AG08396 (cell line): ENCODE measurements at regions not wholly inside any gene's neighbourhood (a gene's known extent, or its start where the extent isn't known, plus 50 kb on each side); places are given as distances from the start of the nearest gene placed in this dataset.
"Not testable (repeated sequence)": the region's sequence is repeated elsewhere in the genome, so short reads cannot be mapped to it uniquely, and the experiment has no call there.

Experiments
- DNase-seq: peaks from one replicate; pipeline ENCODE4 v3.0.0; 2012; ENCODE audit warnings: low spot score, mixed read lengths

DNA sequence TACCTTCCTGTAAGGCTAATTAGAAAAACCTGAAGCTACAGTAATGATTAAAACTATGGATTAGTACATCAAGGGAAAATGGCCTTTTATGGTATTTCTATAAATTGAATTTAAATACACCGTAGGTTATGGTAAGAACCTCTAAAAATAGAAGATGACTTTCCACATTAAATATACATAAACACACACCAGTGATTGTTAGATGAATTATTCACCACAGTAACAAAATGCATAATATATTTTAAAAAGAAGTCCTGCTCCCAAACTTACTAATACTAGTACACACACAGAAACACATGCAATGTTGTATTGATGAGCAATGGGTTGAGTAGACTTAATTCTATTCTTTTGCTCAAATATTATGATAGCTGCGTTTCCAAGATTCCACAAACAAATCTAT is 277.9 kb upstream of the ANKRD50 start:
- DNase-seq: no peak

DNA sequence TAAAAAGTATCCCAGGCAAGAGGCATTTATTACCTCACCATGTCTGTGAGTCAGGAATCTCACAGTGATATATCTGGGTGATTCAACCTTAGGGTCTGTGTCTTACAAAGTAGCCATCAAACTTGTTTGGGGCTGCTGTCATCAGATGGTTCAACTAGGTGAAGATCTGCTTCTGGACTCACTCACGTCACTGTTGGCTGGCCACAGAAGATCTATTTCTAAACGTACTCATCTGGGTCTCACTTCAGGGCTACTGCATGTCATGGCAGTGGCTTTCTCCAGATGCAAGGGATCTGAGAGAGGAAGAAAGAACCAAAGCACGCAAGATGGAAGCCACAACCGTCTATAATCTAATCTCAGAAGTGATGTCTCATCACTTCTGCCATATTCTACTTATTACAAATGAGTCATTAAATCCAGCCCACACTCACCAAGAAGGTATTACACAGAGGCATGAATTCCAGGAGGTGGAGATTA is 267.8 kb upstream of the ANKRD50 start:
- no peak for DNase-seq

DNA sequence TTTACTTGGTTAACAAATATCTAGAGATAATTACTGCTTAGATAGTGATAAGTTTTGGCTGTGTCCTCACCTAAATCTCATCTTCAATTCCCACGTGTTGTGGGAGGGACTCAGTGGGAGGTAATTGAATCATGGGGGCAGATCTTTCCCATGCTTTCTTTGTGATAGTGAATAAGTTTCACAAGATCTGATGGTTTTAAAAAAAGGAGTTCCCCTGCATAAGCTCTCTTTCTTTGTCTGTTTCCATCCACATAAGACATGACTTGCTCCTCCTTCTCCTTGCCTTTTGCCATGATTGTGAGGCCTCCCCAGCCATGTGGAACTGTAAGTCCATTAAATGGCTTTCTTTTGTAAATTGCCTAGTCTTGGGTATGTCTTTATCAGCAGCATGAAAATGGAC is 266.0 kb upstream of the ANKRD50 start:
- DNase-seq: not testable (repeated sequence)

DNA sequence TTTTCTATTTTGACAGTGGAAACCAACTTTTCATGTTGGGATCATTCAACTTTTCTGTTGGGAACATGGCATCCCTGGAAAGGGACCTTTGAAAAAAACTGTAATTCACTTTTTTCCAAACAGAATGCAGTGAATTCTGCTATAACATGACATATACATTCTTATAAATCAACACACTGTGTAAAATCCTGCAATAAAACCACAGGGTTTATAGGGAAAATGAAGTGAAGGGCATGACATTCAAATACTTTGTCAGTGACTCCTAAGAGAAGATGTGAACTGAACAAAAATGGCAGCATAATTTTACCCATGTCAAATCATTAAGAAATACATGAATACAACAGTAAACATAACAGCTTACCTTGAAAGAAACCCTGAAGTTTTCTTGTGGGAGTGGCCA is 264.5 kb upstream of the ANKRD50 start:
- DNase-seq: no peak

DNA sequence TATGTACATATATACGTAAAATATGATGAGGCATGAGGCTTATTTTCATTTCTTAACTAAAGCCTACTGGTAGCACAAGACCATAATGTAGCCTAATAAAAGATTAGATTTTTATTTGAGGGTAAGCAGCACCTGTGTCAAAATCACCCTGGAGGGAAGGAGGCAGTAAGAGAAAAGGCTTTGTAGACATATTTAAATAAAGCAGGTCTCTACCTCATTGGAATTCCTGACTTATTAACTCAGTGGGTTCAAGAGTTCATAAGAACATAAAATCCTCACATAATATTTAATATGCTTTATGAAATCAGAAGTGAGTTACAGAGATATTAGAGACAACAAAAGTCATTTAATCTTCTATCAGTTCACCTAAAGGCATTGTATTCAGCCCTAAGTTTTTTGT is 261.6 kb upstream of the ANKRD50 start:
- no peak for DNase-seq

DNA sequence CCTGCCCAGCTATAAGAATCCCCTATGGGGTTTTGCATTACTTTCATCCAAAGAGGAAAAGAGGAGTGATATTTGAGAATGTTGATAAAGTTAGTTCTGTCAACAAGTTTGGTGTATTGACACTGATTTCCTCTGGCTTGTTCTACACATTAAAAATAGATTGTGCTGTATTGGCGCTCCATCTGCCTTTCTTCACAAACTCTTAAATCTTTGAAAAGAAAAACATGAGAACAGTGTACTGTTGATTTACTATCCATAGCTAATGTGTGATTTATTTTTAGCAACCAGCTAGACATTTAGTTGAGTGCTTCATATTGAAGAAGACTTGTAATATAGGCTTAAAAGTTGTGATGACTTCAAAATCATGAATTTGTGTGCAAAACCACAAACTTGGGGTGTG is 261.2 kb upstream of the ANKRD50 start:
- DNase-seq: no peak

DNA sequence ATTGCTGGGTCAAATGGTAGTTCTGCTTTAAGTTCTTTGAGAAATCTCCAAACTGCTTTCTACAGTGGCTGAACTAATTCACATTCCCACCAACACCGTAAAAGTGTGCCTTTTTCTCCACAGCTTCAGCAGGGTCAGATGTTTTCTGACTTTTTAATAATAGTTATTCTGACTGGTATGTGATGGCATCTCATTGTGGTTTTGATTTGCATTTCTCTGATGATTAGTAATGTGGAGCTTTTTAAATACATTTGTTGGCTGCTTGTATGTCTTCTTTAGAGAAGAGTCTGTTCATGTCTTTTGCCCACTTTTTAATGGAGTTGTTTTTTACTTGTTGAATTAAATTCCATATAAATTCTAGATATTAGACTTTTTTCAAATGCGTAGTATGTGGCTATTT is 257.5 kb upstream of the ANKRD50 start:
- no peak for DNase-seq

DNA sequence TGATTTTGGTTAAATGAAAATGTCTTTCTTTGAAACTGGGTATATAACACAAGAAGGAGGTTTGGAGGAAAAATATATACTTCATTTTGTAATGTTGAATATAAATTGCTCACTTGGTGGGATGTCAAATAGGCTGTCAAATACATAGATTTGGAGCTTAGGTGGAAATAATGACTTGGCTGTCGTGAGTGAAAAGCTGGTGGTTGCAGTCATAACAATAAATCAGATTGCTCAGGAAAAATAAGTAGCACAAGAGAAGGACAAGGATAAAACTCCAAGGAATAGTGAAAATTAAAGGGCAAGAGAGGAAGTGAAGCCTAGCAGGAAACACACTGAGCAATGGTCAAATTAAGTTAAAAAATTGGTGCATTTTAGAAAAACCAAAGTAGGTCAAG is 253.0 kb upstream of the ANKRD50 start:
- DNase-seq: no peak

DNA sequence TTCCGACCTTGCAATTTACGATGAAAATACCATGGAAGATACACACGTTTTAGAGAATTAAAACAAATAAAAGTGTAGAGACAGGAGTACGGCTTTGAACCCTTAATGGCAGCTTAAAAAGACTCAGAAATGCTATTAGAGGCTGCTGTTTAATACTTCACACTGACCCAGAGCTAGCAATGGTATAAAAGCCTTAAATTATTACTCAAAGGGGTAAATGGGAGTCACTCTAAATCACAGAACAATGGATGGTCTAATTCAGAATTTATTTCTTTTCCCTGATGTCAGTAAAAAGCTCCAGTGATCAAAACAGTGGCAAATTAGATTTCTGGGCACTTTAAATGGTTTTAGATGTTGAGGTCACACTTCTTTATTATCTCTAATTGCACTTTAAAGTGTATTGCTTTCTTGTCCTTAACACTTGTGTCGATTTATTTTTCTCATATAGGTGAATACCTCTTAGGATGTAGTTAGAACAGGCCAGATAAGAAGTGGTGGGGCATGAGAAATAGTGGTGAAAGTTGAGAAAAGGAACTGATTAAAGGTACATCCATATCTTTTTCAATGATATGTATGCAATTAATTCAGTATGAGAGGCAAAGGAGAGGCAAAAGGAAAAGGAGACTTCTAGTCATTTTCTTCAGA is 252.4 kb upstream of the ANKRD50 start:
- DNase-seq: no peak

DNA sequence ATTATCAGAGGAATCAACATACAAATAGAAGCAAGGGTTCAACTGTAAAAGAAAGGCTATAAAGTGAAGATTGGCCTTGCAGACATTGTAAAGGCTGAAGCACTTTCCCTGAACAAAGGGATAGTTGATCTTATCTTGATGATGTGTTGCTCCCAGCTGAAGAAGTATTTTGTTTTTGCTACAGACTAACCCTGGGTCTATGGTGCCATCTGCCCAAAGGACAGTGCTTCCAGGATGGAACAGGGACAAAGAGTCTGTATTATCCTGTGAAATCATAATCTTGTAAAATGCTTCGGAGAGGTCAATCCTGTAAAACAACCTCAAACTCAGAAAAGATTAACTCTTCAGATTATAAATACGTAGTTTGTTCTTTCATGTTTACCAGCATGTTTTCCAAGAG is 251.7 kb upstream of the ANKRD50 start:
- no peak for DNase-seq

DNA sequence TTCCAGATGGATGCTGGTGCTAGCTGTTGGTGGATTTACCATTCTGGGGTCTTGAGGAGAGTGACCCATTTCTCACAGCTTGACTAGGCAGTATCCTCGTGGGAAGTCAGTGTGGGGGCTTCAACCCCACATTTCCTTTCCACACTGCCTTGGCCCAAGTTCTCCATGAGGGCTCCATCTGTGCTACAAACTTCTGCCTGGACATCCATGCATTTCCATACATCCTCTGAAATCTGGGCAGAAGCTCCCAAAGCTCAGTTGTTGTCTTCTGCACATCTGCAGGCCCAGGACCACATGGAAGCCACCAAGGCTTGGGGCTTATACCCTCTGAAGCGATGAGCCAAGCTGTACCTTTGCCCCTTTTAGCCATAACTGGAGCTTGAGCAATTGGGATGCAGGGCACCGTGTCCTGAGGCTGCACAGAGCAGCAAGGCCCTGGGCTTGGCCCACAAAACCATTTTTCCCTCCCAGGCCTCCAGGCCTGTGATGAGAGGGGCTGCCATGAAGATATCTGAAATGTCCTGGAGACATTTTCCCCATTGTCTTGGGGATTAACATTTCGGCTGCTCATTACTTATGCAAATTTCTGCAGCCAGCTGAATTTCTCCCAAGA is 248.7 kb upstream of the ANKRD50 start:
- no peak for DNase-seq

DNA sequence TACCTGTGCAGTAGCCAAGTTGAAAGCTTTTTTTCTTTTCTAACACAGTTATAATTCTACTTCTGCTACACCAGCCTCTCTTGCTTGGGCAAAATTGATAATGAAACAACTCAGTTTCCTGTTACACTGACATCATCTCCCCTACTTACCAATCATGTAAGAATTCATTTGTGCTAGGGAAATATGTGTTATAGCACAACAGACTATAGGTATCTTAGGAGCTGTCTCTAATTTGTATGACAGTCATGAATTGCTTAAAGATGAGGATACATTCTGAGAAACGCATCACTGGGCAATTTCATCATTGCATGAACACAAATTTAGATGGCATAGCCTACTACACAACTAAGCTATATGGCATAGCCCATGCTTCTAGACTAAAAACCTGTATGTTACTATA is 246.3 kb upstream of the ANKRD50 start:
- no peak for DNase-seq

DNA sequence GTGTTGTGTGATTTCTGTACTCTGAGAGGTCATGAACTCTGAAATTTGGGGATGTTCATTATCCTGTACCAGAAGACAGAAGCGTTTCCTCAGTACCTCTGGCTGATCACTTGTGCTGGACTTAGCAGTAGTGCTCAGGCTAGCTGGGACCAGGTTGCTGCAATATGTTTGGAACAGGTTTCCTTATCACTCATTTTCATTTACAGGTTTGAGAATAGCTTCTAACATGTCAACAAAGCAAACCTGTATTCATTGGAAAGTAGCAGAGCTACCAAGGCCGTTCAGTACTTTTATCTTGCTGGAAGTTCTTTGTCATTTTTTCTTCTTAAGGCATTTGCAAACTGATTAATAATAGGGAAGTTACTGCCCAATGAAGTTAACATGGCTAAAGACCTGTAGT is 242.9 kb upstream of the ANKRD50 start:
- no peak for DNase-seq

DNA sequence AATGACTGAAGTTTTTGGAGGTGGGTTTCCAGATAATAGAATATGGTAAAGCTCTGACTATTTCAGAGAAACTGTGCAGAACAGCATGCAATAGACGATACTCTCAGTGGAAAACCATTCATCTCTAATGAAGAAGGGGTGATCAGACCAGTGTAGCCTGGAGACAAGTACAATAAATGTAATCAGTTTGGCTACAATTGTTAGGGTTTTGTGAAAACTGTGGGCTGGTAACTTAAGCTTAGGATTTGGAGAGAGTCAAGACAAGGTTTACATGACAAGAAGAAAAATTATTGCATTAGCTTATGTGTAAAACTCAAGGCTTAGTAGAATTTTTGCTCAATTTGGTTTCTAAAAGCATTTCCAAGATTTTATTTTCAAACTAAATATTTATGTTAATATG is 241.5 kb upstream of the ANKRD50 start:
- no peak for DNase-seq

DNA sequence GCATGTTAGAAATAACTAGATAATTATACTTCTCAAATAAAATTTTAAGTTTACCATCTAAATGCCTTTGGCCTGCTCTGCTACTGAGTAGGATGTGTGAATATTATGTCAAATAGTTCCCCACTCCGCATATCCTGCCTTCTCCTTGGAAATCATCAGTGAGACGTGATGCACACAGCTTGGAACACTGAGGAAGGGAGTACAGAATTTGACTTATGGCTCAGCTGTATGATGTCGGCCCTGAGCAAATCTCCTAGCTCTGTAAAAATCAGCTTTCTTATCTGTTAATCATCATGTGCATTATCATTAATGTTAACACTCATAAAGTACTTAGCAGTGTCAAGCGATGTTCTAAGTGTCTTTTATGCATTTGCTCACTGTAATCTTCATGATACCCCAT is 241.0 kb upstream of the ANKRD50 start:
- DNase-seq: no peak

DNA sequence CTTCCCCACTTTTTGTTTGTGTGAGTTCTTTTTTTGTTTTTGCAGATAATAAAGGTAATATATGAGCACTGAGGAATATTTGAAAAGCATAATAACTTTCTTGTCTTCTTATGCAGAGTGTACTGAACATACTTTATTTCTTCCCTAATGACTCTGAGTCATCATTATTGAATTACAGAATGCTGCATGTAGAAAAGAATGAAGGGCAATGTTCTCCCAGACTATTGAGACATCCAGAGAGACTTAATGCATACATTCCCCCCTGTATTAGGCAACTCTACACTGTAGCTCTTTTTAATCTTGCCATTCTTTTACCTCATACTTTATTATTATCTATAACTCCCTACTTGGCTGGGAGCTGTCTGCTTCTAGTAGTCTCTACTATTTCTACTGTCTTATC is 240.5 kb upstream of the ANKRD50 start:
- DNase-seq: peak; percentile 7

DNA sequence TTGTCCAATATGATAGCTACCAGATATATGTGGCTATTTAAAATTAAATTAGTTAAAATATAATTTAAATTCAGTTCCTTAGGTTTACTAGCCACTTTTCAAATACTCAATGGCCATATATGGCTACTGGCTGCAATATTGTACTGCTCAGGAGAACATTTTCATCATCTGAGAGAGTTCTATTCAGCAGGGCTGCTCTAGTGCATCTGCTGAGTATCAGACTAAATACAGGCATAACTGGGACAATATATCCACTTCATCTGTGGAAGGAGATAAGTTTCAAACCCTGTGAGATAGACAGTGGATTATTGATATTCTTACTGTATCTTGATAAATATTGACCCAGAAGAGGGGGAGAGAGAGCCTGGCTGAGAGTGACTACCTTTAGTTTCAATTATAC is 240.1 kb upstream of the ANKRD50 start:
- DNase-seq: no peak

DNA sequence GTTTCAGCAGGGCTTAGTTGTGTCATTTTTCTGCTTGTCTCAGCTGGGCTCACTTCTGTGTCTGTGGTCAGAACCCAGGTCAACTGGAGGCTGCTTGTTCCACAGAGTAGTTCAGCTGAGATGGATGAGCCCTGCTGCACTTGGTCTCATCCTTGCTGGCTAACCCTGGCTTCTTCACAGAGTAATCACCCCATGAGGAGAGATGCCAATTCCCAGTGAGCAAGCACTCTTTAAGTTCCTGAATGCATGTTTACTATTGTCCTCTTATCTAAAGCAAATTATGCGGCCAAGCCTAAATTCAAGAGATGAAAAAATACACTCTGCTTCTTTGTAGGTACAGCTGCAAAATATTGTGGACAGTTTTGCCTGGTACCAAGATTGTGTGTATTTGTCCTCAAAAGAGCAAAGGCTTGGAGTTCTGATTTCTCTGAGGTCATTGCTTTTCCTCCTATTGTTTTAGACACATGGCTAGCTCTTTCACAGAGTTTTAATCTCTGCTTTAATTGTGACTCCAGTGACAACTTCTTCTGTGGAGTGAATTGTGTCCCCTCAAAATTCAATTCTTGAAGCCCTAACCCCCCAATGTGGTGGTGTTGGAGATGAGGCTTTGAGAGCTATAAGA is 236.6 kb upstream of the ANKRD50 start:
- no peak for DNase-seq

DNA sequence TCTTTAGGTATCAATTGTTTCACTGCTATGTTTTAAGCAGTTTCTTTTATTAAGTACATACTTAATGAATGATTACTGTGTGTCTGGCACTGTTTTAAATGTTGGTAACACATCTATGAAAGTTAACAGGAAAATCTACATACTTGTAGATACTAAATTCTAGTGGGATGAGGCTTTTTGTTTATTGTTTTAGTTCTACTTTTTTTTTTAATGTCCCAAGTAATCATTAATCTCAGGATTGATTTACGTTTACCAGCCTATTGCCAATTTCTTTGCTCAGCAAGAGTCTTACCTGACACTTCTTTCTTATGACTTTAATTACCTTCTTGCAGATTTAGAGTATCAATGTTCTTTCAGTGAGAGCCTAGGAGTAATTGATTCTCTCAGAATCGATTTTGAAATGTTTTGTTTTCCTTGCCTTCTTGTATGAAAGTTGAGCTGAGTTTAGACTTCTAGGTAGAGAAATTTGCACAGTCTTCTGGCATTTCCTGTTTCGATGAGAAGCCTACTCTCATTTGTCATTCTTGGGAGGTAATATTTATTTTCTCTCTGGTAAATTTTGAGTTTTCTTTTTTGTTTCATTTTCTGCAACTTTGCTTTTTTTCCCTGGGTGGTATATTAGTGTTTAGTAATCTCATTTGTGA is 235.2 kb upstream of the ANKRD50 start:
- no peak for DNase-seq

DNA sequence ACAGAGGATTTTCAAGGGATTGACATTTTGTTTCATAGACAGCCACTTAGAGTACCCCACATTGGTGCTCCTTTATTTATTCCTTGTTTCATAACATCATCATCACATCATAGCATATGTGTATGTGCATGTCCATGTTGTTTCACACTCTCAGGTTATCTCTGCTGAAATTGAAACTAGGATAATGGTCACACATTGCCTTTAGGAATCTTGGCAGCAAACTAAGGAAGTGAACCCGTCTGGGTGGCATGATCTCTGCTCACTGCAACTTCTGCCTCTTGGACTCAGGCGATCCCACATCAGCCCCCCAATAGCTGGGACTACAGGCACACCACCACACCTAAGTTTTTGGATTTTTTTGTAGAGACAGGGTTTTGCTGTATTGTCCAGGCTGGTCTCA is 234.2 kb upstream of the ANKRD50 start:
- DNase-seq: no peak

DNA sequence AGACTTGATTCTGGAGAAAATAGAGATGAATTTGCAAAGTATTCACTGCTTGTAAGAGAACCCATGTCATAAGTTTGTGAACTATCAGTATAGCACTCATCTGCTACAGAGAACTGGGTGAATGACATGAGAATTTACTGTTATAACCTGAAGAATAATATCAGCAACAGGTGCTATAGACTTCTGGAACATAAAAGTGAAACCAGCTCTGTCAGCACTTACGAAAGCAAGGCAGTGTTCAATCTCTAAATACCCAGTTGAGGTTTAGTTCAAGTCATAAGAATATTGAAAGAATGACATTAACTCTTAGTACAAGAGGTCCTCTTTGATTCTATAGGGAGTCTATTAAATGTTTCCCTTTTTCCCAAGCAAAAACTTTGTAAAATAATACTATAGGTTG is 232.9 kb upstream of the ANKRD50 start:
- DNase-seq: no peak

DNA sequence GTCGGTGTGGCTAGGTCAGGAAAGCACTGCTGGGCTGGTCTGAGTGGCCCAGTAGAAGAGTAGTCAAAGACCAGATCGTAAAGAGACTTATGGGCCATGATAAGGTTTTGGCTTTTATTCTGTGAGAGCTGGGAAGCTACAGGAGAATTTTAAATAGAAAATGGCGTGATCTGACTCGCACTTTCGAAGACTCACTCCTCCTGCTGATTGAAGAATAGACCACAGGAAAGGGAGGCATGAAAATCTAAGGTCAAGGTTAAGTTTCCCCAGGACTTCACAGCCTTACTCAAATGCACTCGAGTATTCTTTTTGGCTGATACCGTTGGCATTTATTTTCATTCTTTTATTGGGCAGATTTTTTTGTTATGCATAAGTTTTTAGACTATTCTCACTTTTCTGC is 231.4 kb upstream of the ANKRD50 start:
- DNase-seq: no peak

DNA sequence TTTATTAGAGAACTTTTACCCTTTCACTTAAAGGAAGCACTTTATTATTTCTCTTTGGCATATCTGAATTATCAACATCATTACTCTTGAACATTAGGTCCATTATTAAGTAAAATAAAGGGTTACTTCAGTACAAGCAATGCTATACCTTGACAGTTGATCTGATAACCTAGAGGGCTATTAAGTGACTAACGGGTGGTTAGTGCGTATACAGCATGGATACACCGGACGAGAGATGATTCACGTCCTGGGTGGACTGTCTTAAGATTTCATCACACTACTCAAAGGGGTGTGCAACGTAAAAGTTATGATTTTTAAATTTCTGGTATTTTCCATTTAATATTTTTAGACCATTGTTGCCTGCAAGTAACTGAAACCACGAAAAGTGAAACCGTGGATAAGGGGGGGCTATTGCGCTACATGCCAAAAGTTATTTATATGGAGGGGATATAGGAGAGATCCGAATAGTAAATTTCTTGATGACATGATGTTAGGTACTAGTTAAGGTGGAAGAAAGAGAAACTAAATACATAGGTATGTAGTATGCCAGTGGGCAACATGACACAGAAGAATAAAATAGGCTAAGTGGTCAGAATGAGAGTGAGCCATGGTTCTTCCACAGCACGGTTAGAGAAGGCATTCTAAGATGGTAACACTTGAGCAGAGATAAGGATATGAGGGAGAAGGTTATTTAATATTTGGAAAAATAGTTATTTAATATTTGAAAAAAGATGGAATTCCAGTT is 230.8 kb upstream of the ANKRD50 start:
- DNase-seq: no peak
